ENCODE measurements at regions not wholly inside any gene's neighbourhood (a gene's known extent, or its start where the extent isn't known, plus 50 kb on each side); places are given as distances from the start of the nearest gene placed in this dataset.

DNA sequence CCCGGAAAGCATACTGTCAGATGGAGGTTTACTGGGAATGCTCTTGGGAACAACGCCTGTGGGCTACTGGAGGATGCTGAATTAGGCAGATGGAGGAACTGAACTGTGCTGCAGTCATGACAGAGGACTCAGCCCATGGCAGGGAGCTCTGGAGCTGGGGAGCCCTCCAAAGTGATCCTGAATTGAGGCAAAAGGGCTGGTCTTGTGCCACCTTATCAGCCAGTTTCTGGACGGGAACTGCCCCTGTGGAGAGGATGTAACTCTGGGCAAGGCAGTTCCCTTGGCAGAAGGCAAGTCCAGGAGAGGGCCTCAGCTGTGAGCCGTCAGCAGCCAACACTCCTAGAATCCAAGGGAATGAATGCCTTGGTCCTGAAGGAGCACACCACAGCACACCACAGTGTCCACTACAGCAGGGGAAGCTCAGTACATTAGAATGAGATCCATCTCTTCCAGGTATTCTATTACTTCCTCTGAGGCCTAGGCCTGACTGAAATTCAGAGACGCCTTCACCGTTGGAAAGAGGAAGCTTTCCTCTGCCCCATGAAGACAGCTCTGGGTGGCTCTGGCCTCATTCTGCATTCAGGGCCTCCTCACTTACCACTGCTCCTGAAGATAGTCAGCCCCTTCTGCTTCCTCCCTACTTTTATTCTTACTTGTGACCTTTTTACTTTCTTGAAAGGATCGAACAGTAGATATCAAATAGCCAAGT is 139.6 kb upstream of the GPR26 start:
- no peak for DNase-seq (ENCODE audit: low read depth in 2 of 2)

DNA sequence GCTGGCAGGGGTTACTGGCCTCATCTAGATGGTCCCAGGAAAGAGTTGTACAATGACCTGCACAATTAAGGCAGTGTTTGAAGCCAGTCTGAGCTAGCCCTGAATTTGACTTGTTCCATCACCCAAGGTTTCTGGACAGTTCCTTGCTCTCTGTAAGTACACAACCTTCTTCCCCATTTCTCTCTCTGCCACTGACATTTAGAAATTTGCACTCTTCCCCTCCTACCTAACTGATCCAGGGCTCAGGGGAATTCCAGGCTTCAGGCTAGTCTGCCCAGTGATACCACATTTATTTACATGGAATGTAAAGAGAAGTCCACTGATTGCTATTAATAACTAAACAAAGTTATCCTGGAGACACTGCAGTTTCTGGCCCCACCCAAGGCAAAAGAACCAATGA is 139.0 kb upstream of the GPR26 start:
- DNase-seq (ENCODE audit: low read depth in 2 of 2), result no peak

DNA sequence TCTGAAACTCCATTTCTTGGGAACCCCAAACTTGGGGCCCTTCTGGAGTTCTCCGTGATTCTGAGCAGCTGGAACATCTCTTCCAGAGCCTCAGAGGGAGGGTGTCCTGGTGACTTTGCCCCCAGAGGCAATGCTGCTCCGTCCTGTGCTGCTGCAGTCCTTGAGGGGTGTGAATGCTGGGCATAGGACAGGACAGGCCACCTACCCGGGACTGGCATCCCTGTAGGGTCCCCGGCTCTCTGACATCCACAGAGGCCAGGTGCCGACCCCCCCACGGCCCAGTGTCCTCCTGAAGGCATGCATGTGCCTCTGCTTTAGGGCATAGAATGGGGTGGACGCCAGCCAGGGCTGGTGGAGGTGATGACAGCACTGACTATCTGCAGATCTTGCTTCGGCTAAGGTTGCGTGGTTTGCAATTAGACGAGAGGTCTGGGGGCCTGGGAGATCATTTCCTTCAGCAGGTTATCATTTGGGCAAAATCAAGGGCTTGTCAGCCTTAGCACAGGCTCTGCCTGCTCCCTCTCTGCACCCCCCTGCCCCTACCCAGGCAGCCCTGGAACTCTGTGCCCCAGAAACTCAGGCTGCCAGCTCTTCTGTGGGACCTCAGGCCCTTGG is 136.9 kb upstream of the GPR26 start:
- no peak for DNase-seq (ENCODE audit: low read depth in 2 of 2)

DNA sequence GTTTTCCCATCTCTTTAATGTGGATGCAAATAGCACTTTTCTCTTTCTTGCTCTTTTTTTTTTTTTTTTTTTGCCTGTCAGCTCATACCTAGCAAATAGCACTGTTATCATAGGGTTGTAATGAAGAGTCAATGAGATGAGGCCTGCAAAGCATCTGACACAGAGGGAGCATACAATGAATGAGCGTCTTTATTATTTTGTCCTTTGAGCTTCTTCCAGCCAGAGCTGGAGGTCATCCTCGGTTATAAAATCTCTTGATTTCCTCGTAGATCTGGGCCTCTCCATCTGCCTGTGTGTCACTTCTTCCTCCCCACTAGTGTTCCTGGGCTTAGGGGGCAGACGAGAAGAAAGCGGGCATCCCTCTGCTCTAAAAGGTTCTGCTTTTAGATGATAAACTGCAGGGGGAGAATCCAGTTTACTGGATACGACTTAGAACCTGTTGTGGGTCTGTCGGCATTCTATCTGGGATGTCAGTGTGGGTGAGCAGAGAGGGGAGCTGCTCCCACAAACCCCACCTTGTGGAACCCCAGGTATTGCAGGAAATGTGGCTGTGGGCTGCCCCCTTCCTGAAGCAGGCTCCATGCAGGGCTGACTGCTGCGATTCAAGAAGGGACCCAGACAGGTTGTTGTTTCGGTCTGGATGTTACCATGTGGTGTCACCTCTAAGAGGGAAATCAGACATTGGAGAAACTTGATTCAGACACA is 135.8 kb upstream of the GPR26 start:
- no peak for DNase-seq (ENCODE audit: low read depth in 2 of 2)

DNA sequence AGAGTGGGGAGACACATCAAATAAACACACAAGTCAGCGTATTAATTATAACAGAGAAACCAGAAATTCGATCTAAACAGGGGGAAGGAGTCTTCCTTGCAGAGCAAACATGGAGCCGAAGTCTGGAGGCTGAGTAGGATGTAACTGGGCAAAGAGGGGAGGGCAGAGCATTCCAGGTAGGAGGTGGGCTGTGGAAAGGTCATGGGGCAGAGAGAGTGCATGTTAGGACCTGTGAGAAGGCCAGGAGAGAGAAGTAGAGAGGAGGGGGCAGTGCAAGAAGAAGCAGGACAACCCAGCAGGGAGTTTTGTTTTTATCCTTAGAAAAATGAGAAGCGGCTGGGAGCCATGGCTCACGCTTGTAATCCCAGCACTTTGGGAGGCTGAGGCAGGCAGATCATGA is 130.8 kb upstream of the GPR26 start:
- no peak for DNase-seq (ENCODE audit: low read depth in 2 of 2)

DNA sequence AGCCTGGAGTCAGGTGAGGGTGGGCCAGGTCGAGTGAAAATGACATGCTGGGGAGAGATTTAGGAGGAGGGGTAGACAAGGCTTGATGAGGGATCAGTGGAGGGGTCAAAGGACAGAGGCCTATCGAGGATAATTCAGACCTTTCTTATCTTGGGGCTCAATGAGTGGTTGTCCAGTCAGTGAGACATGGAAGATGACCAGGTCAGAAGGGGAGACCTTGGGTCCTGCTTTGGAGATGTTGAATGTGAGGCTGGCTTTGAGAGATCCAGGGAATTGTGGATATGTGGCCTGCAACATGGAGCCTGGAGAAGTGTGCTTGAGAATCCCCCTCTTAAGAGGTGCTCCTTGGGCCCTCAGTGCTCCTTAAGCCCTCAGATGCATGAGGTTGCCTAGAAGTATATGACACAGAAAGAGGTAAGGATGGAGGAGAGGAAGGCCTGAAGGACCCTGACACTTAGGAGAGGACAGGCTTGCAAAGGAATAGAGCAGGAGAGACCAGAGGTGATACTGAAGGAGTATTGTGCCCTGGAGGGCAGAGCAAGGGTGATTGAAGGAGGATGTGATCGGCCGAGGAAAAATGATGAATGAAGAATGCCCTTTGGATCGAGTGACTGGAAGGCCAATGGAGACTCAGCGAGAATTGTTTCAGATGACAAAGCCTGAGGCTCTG is 129.8 kb upstream of the GPR26 start:
- no peak for DNase-seq (ENCODE audit: low read depth in 2 of 2)

DNA sequence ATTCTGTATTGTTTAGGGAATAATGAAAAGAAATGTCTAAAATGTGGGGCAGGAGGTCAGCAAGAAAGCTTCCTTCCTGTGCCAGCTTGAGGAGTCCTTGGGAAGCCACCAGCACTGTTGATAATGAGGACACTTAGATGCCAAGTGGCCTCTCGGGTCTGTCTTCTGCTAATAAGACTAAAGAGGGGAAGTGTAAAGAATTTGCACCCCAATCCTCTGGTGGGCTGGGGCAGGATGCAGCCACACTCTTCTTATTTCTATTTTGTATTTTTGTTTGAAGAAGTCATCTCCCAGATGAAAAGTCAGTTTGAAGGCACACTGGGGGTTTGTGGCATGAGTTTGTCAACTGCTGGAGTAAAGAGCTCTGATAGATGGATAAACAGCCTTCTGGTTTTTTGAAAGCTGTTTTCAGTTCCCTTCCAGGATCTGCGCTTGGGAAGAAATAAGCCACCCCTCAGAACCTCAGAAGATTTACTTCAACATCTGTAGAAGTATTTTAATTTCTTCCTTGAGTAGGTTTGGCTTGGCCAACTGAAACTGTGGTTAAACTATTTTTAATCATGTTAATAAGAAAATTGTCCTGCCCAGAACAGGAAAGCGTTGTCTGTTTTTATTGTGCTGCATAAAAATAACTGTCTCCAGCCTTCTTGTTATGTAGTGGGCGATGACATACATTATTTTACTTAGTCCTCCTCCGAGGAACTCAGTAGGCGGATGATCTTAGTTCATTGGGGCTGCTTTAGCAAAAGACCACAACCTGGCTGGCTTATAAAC is 128.8 kb upstream of the GPR26 start:
- DNase-seq (ENCODE audit: low read depth in 2 of 2), result no peak

DNA sequence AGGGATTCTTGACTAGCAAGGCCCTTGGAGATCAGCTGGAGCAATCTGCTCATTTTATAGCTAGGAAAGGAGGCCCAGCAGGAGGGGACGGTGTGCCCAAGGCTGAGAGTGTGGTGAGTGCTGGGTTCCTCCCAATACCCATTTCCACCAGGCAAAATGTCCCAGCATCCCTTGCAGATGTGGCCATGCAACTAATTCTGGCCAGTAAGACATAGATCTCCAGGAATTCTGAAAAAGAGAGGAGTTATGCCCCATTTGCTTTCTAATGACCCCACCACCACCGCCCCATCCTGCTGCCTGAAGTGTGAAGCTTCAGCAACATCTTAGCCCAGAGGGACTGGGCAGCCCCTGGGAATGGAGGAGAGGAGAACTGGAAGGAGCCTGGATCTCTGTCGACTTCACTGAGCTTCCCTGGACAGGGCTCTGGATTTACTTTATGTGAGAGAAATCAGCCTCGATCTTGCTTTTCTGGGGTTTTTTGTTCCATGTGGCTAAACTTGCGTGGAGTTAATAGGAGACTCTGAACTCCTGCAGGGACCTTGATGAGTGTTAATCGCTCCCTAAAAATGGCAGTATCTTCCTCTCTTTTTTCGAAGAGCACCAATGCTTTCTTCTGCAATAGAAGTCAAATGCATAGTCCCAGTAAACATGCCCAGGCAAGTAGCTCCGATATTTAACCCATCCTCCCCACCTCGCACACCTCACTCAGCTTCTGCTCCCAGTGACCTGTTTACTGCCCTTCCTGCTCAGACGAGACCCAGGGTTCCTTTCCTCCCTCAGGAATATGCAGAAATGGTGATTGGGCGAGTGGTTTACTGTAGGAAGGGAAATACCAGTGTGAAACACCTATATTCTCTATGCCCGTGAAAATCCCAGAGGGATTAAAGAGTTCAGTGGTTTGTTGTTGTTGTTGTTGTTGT is 127.5 kb upstream of the GPR26 start:
- DNase-seq (ENCODE audit: low read depth in 2 of 2), result no peak

DNA sequence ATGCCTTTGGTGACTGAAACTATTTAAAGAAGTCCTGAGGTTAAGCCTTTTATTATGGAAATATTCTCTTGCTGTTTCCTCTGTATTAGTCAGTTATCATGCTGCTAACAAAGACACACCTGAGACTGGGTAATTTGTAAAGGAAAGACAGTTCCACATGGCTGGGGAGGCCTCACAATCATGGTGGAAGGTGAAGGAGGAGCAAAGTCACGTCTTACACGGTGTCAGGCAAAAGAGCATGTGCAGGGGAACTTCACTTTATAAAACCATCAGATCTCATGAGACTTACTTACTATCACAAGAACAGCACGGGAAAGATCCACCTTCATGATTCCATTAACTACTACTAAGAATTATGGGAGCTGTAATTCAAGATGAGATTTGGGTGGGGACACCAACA is 121.2 kb upstream of the GPR26 start:
- no peak for DNase-seq (ENCODE audit: low read depth in 2 of 2)

DNA sequence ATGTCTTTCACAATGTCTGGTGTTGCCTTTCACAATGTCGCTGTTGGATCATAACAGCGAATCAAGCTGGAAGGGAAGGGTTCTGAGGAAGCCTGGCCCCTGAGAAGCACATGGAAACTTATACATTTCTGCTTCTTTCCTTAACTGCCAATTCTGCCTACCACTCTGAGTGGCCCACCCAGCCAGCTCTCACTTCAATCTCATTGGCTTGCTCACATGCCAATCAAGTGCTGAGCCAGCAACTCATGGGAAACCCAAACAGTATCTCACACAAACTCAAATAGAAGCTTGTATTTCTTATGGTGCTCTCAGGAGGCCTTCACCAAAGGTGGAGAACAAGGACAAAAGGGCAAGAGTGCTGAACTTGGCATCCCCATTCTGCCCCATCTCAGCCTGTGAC is 117.4 kb upstream of the GPR26 start:
- DNase-seq (ENCODE audit: low read depth in 2 of 2), result no peak

DNA sequence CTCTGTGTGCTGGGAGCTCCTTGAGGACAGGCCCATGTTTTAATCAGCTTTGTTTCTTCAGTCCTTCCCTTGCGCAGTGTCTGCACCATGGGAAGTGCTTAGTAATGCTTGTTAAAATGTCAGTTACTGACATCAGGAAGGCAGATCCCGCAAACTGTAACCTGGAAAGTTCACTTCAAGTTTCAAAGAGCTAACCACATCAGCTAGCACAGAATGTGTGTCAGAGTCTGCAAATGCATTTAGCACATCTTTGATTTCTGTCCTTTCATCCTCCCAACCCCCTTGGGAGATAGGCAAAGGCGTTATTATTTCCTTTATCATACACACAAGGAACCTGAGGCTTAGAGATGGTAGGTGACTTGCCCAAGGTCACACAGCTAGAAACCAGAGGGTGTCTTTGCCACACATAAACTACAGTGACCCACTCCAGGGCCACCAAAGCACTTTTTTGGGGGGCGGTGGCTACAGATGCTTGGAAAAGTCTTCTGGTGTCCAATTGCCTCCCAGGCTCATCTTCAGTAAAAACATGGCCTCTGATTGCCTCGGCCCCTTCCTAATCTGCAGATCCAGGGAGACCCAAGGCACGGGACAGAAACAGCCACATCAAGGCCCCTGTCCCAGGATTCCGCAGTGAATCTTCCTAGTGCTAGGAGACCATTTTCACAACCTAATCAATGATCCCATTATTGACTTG is 116.2 kb upstream of the GPR26 start:
- DNase-seq (ENCODE audit: low read depth in 2 of 2), result no peak

DNA sequence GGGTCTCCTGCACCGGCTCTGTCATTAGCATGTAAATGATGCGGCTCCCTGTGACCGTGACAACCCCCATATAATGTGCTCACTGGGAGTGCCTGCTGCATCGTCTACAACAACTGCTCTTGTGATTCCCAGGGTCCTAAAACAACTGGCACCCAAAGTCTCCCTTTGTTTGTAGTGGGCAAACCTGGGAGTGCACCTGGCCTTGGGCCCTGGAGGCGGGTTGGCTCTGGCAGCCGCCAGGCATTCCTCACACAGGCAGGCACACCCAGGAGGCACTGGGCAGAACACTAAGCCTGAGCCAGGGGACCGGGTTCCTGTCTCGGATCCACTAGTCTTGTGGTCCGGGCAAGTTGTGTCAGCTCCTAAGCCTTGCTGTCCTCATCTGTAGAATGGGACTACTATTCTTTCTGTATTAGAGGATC is 115.5 kb upstream of the GPR26 start:
- no peak for DNase-seq (ENCODE audit: low read depth in 2 of 2)

DNA sequence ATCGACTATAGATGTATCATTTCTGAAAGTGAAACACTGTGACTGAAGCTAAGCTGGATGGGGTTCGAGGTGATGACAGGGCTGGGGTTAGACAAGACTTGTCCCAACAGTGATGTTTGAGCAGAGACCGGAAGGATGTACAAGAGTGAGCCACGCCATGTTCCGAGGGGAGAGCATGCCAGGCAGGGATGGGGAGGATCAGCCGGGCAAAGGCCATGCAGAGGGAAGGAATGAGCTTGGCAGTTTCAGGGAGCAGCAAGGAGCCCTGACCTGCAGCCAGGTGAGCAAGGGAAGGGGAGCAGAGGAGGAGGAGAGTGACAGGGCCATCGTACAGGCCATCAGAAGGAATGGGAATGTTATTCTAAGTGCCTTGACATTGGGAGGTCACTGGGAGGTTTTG is 114.9 kb upstream of the GPR26 start:
- DNase-seq (ENCODE audit: low read depth in 2 of 2), result no peak

DNA sequence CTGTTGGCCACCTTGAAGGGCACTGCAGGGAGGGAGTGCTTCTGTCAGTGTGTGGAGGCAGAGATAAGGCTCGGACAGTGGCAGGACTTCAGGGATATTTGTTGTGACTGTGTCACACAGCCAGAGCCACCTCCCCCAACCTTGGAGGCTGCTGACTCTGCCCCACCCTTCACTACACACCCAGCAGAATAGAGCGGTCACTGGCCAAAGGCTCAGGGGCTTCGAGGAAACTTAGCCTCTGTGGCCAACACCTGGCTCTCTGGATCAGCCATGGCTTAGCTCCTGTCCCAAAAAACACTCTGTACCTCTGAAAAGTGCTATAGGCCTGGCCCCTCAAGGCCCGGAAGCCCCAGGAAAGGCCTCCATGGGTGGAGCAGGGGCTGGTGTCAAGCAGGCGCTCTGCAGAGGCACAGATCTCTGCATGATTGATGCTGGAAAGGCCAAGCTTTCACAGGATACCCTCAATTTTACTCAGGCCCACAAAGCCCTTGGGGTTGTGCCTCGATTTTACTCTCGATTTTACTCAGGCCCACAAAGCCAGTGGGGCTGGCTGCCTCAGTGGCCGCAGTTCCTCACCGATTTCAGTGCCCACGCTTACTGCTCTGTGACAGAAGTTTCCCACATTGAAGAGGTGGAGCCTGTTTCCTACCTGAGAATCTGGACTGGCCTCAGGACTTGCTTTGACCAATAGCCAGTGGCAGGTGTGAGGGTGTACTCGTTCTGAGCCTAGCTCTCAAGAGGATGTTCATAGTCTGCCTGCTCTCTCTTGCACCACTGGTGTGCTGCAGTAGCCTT is 113.2 kb upstream of the GPR26 start:
- no peak for DNase-seq (ENCODE audit: low read depth in 2 of 2)

DNA sequence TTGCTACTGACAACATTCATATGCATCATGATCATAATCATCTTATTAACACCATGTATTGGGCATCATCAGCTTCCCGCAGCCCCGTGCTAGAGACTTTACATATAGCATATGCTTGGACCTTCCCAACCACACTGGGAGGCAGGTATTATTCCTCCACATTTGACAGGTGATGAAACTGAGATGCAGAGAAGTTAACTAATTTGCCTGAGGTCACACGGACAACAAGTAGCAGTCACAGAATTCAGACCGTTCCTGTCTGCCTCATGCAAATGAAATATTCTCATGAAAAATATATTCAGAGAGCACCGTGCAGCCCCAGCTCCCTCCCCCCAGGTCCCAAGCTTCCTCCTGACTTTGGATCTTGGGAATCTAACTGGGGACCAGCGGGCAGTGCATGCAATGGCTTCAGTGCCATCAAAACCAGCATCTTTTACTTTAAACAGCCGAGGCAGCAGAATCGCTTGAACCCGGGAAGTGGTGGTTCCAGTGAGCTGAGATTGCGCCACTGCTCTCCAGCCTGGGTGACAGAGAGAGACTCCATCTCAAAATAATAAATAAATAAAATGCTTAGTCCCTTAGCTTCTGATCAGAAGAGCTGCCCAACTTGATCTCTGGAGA is 112.2 kb upstream of the GPR26 start:
- no peak for DNase-seq (ENCODE audit: low read depth in 2 of 2)

DNA sequence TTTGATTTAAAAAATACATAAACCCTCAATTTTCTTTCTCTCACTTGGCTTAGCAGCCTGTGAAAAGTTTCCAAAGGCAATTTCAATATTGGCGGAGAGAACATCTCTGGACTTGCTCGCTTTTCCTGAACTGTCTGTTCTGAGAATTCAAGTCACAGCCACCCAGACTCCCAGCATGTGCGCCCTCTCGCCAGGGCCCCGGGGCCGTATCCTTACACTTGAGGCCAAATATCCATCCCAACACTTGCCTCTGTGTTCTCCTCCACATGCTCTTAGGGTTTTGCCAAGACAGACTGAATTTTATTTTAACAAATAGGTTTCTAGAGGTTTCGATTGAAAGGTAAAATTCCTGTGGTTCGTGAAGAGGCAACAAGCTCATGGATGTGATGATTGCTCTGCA is 111.5 kb upstream of the GPR26 start:
- DNase-seq (ENCODE audit: low read depth in 2 of 2), result no peak

DNA sequence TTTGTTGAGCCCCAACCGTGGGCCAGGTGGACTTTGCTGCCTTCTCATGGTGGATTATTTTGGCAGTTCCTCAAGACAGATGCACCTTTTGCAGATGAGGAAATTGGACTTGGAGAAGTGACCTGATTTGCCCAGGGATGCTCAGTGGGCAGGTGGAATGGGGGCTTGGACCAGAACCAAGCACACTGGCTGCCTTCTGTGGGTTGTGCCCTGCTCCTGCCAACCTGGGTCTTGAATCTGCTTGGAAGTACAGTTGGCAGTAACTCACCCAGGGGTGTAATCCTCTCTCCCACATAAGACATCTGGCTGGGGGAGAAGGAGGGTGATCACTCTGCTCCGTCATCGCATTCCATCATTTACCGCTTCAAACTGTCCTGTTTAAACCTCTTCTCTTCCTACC is 110.5 kb upstream of the GPR26 start:
- DNase-seq (ENCODE audit: low read depth in 2 of 2), result no peak

DNA sequence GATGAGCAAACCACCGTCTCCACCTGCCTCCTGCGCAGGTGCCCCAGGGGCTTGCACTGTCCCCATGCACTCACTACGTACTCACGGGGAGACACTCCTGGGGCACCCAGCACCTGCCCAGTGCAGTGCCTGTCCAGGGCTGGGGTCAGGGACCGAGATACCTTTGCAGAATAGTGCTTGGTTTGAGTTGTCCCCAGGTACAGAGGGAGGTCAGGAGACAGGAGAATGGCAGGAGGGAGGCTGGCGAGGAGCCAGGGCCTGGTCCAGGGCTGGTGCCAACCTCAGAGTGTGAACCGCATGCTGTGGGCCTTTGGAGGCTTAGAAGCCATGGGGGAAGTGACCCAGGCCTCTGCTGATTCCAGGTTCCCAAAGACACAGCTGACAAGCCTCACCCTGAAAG is 110.1 kb upstream of the GPR26 start:
- DNase-seq (ENCODE audit: low read depth in 2 of 2), result no peak

DNA sequence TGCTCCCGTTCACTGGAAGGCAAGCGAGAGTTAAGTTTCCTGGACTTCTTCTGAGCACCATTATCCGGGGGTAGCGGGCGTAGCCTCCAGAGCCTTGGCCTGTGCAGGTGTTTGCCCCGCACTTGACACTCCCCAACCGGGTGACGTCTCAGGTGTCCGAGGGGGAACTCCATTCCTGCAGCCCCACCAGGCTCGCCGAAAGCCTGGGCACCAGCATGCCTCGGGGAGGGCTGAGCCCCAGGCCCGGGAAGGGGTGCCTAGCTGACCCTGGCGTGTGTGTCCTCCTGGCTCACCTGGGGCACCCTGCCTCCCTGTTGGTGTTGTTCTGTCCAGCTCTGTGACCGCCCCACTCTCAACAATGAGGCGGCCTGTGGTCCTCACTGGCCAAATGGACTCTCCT is 109.4 kb upstream of the GPR26 start:
- DNase-seq (ENCODE audit: low read depth in 2 of 2), result no peak
